ENCODE measurements at regions not wholly inside any gene's neighbourhood (a gene's known extent, or its start where the extent isn't known, plus 50 kb on each side); places are given as distances from the start of the nearest gene placed in this dataset.

DNA sequence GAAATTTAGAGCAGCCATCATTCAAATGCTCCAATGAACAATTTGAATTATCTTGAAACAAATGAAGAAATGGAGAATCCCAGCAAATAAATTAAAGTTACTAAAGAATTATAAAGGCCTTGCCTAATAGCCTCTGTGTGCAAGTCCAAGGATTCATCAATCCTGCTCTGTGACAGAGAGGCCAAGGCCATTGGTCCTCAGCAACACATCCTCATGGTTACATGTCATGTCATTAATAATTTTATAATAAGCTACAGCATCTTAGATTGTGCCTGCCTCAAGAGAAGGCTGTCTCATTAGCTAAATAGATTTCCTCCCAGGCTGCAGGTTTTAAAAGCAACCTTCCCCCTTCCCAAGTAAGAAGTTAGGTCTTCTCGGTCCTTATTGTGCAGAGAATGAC is 611.6 kb downstream of the FBXO15 start:
- TF ChIP-seq, protein P1, sequence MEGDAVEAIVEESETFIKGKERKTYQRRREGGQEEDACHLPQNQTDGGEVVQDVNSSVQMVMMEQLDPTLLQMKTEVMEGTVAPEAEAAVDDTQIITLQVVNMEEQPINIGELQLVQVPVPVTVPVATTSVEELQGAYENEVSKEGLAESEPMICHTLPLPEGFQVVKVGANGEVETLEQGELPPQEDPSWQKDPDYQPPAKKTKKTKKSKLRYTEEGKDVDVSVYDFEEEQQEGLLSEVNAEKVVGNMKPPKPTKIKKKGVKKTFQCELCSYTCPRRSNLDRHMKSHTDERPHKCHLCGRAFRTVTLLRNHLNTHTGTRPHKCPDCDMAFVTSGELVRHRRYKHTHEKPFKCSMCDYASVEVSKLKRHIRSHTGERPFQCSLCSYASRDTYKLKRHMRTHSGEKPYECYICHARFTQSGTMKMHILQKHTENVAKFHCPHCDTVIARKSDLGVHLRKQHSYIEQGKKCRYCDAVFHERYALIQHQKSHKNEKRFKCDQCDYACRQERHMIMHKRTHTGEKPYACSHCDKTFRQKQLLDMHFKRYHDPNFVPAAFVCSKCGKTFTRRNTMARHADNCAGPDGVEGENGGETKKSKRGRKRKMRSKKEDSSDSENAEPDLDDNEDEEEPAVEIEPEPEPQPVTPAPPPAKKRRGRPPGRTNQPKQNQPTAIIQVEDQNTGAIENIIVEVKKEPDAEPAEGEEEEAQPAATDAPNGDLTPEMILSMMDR (conservative IDR thresholded peaks at IDR 0.05 in 1 of 2, IDR thresholded peaks at IDR 0.05 in 1 of 2; ENCODE audit: low read depth in 1 of 2, low read length in 2 of 2): no peak
- TF ChIP-seq EZH2 (IDR thresholded peaks at IDR 0.05; ENCODE audit: low read length, missing control alignments): no peak

All from fibroblast of lung (primary cell).